Neural crest cell (in vitro differentiated cells): ENCODE measurements at regions not wholly inside any gene's neighbourhood (a gene's known extent, or its start where the extent isn't known, plus 50 kb on each side); places are given as distances from the start of the nearest gene placed in this dataset.

ENCODE experiments used
- DNase-seq: peaks from one replicate; pipeline ENCODE4 v3.0.0; 2021; ENCODE audit warnings: low read depth, mixed read lengths, low spot score
- H3K27ac Mint-ChIP-seq: one replicate; pipeline ENCODE4 v1.8.0; 2021; ENCODE audit warnings: mild to moderate bottlenecking, mixed read lengths; ENCODE audit not compliant: unreplicated experiment
- H3K27me3 Mint-ChIP-seq: 2 replicates; pipeline ENCODE4 v1.8.0; 2021; ENCODE audit warnings: low read depth, mild to moderate bottlenecking, mixed read lengths
- H3K36me3 Mint-ChIP-seq: 2 replicates; pipeline ENCODE4 v1.8.0; 2021; ENCODE audit warnings: low read depth, mild to moderate bottlenecking, mixed read lengths
- H3K4me1 Mint-ChIP-seq: 2 replicates; pipeline ENCODE4 v1.8.0; 2021; ENCODE audit warnings: mixed read lengths
- H3K4me3 Mint-ChIP-seq: one replicate; pipeline ENCODE4 v1.8.0; 2021; ENCODE audit warnings: mild to moderate bottlenecking, mixed read lengths
- H3K9me3 Mint-ChIP-seq: 2 replicates; pipeline ENCODE4 v1.8.0; 2021; ENCODE audit warnings: mixed read lengths
- CTCF ChIP-seq: fragments of 200-600 bp; sonication (generic); conservative IDR thresholded peaks from 2 replicates; pipeline ENCODE4 v1.5.0; 2021; ENCODE audit warnings: antibody characterized with exemption, mild to moderate bottlenecking

- no peaks in the 10 kb centered on the region for H3K36me3 Mint-ChIP-seq
- no peak overlapping the region for H3K4me3 Mint-ChIP-seq
- TF ChIP-seq CTCF: no peak
- H3K9me3 Mint-ChIP-seq: no peaks in the 10 kb centered on the region
- H3K27ac Mint-ChIP-seq: no peak overlapping the region
- H3K27me3 Mint-ChIP-seq: no peaks in the 10 kb centered on the region
- peaks cover 13% of the 10 kb centered on the region for H3K4me1 Mint-ChIP-seq
- no peak for DNase-seq
These were observed 196.3 kb downstream of the MC4R start for GRCh38 chr18:60176259-60176658.

GRCh38 chr18:60174832-60175231, 197.7 kb downstream of the MC4R start:
- Mint-ChIP-seq H3K27me3 (no peaks in the 10 kb centered on the region), H3K4me1 (peaks cover 9% of the 10 kb centered on the region), H3K36me3 (no peaks in the 10 kb centered on the region), H3K9me3 (no peaks in the 10 kb centered on the region), H3K4me3 (no peak overlapping the region), H3K27ac (no peak overlapping the region)
- no peak for DNase-seq
- no peak for TF ChIP-seq CTCF

GRCh38 chr18:60172030-60172429, 200.5 kb downstream of the MC4R start:
- no peaks in the 10 kb centered on the region for H3K27me3 Mint-ChIP-seq
- peaks cover 9% of the 10 kb centered on the region for H3K4me1 Mint-ChIP-seq
- no peaks in the 10 kb centered on the region for H3K36me3 Mint-ChIP-seq
- no peaks in the 10 kb centered on the region for H3K9me3 Mint-ChIP-seq
- no peak for TF ChIP-seq CTCF
- no peak overlapping the region for H3K27ac Mint-ChIP-seq
- DNase-seq: no peak
- H3K4me3 Mint-ChIP-seq: no peak overlapping the region

GRCh38 chr18:60163622-60164021, 209.0 kb downstream of the MC4R start:
- H3K36me3 Mint-ChIP-seq: no peaks in the 10 kb centered on the region

GRCh38 chr18:60162388-60162787, 210.2 kb downstream of the MC4R start:
- peaks cover 4% of the 10 kb centered on the region for H3K9me3 Mint-ChIP-seq
- no peaks in the 10 kb centered on the region for H3K4me1 Mint-ChIP-seq
- no peak for TF ChIP-seq CTCF
- H3K27me3 Mint-ChIP-seq: no peaks in the 10 kb centered on the region
- H3K4me3 Mint-ChIP-seq: no peak overlapping the region
- DNase-seq: no peak
- H3K27ac Mint-ChIP-seq: no peak overlapping the region
- H3K36me3 Mint-ChIP-seq: no peaks in the 10 kb centered on the region

More at GRCh38 chr18:60163622-60164021, 209.0 kb downstream of the MC4R start:
- Mint-ChIP-seq H3K4me3 (no peak overlapping the region), H3K27me3 (no peaks in the 10 kb centered on the region), H3K27ac (no peak overlapping the region), H3K9me3 (peaks cover 4% of the 10 kb centered on the region), H3K4me1 (no peaks in the 10 kb centered on the region)
- DNase-seq: no peak
- TF ChIP-seq CTCF: no peak

GRCh38 chr18:60157810-60158209, 214.8 kb downstream of the MC4R start:
- H3K9me3 Mint-ChIP-seq: no peaks in the 10 kb centered on the region
- TF ChIP-seq CTCF: no peak

More at GRCh38 chr18:60157810-60158209, 214.8 kb downstream of the MC4R start:
- Mint-ChIP-seq H3K4me1 (no peaks in the 10 kb centered on the region), H3K27ac (no peak overlapping the region), H3K36me3 (no peaks in the 10 kb centered on the region), H3K27me3 (no peaks in the 10 kb centered on the region), H3K4me3 (no peak overlapping the region)
- DNase-seq: no peak
